ENCODE measurements at regions not wholly inside any gene's neighbourhood (a gene's known extent, or its start where the extent isn't known, plus 50 kb on each side); places are given as distances from the start of the nearest gene placed in this dataset.

DNA sequence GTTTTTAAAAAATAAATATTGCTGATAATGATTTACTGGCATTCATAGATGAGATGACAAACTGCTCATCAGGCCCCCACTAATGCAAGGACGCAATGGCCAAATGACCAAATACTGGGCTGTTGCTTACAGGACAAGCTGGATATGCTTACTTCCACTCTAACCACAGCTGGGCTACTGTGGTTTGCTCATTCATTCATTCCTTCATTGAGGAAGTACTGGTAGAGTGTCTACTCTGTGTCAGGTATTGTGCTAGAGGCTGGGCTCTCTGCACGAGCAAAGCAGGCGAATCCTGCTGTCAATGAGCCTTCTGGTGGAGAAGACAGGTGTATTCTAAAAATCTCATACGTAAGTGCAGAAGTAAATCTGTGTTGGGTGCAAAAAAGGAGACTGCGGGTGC lies 113.3 kb upstream of the SLC38A2 start:
- TF ChIP-seq, protein P1, sequence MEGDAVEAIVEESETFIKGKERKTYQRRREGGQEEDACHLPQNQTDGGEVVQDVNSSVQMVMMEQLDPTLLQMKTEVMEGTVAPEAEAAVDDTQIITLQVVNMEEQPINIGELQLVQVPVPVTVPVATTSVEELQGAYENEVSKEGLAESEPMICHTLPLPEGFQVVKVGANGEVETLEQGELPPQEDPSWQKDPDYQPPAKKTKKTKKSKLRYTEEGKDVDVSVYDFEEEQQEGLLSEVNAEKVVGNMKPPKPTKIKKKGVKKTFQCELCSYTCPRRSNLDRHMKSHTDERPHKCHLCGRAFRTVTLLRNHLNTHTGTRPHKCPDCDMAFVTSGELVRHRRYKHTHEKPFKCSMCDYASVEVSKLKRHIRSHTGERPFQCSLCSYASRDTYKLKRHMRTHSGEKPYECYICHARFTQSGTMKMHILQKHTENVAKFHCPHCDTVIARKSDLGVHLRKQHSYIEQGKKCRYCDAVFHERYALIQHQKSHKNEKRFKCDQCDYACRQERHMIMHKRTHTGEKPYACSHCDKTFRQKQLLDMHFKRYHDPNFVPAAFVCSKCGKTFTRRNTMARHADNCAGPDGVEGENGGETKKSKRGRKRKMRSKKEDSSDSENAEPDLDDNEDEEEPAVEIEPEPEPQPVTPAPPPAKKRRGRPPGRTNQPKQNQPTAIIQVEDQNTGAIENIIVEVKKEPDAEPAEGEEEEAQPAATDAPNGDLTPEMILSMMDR (IDR thresholded peaks at IDR 0.05; ENCODE audit: low read depth, low read length), result no peak
- TF ChIP-seq MYC (IDR thresholded peaks at IDR 0.05; ENCODE audit: low read depth, low read length) (no peak), POLR2A (IDR thresholded peaks at IDR 0.05; ENCODE audit: extremely low read depth, insufficient read length) (no peak)
- TF ChIP-seq, protein P2, sequence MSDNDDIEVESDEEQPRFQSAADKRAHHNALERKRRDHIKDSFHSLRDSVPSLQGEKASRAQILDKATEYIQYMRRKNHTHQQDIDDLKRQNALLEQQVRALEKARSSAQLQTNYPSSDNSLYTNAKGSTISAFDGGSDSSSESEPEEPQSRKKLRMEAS (IDR thresholded peaks at IDR 0.05; ENCODE audit: low read depth, low read length), result no peak

All from NB4 (cell line).